ENCODE measurements at regions not wholly inside any gene's neighbourhood (a gene's known extent, or its start where the extent isn't known, plus 50 kb on each side); places are given as distances from the start of the nearest gene placed in this dataset.
"Not testable (repeated sequence)": the region's sequence is repeated elsewhere in the genome, so short reads cannot be mapped to it uniquely, and the experiment has no call there.

DNA sequence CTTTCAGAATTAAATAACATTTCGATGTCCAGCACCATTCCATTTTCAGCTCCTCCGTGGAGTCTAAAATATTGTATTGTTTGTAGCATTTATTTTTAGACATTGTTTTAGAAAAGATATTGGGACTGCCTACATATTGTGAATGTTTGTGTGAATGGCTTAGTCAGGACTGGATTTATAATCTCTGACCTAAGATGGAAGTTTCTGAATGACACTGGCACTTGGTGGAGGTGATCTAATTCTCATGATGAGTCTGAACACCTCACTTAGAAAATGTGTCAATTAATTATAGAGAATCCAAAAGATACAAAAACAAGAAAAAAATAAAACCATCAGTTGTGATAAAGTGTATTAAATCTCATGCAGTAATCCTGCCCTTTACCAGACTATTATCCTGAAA, 60.8 kb upstream of the HBS1L start:
- peaks cover 63% of the 10 kb centered on the region for H3K4me1 ChIP-seq (ENCODE audit: insufficient read depth, low read length, poor library complexity, severe bottlenecking)
- peak overlapping the region; percentile 52 for H3K9ac ChIP-seq (ENCODE audit: low read depth, low read length, poor library complexity, severe bottlenecking)
- no peaks in the 10 kb centered on the region for H3K9me3 ChIP-seq (ENCODE audit: insufficient read depth, low read depth, low read length)
- H4K20me1 ChIP-seq (ENCODE audit: insufficient read depth, low read length, poor library complexity, severe bottlenecking): no peaks in the 10 kb centered on the region
- peak overlapping the region; percentile 83 for H3K4me2 ChIP-seq (ENCODE audit: low read depth, low read length, poor library complexity, severe bottlenecking)
- H3K27me3 ChIP-seq (ENCODE audit: insufficient read depth, low read length, poor library complexity, severe bottlenecking): no peaks in the 10 kb centered on the region
- H3F3A ChIP-seq (ENCODE audit: low read depth): peaks cover 17% of the 10 kb centered on the region; the same call in 1 of the 2 replicates
- no peaks in the 10 kb centered on the region for H3K36me3 ChIP-seq (ENCODE audit: insufficient read depth, low read length)
- H3K9me2 ChIP-seq (replicated peaks; ENCODE audit: low read depth, low read length): no peaks in the 10 kb centered on the region
- no peaks in the 10 kb centered on the region for H3K79me2 ChIP-seq (ENCODE audit: insufficient read depth, low read length)
- H2AFZ ChIP-seq (ENCODE audit: low read length): no peak overlapping the region
- peak overlapping the region; percentile 68 for H3K4me3 ChIP-seq (ENCODE audit: low read length, poor library complexity, severe bottlenecking)
- TF ChIP-seq, protein P1, sequence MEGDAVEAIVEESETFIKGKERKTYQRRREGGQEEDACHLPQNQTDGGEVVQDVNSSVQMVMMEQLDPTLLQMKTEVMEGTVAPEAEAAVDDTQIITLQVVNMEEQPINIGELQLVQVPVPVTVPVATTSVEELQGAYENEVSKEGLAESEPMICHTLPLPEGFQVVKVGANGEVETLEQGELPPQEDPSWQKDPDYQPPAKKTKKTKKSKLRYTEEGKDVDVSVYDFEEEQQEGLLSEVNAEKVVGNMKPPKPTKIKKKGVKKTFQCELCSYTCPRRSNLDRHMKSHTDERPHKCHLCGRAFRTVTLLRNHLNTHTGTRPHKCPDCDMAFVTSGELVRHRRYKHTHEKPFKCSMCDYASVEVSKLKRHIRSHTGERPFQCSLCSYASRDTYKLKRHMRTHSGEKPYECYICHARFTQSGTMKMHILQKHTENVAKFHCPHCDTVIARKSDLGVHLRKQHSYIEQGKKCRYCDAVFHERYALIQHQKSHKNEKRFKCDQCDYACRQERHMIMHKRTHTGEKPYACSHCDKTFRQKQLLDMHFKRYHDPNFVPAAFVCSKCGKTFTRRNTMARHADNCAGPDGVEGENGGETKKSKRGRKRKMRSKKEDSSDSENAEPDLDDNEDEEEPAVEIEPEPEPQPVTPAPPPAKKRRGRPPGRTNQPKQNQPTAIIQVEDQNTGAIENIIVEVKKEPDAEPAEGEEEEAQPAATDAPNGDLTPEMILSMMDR (conservative IDR thresholded peaks at IDR 0.05; ENCODE audit: low read length): no peak
- TF ChIP-seq EZH2phosphoT487 (IDR thresholded peaks at IDR 0.05; ENCODE audit: borderline replicate concordance): no peak

DNA sequence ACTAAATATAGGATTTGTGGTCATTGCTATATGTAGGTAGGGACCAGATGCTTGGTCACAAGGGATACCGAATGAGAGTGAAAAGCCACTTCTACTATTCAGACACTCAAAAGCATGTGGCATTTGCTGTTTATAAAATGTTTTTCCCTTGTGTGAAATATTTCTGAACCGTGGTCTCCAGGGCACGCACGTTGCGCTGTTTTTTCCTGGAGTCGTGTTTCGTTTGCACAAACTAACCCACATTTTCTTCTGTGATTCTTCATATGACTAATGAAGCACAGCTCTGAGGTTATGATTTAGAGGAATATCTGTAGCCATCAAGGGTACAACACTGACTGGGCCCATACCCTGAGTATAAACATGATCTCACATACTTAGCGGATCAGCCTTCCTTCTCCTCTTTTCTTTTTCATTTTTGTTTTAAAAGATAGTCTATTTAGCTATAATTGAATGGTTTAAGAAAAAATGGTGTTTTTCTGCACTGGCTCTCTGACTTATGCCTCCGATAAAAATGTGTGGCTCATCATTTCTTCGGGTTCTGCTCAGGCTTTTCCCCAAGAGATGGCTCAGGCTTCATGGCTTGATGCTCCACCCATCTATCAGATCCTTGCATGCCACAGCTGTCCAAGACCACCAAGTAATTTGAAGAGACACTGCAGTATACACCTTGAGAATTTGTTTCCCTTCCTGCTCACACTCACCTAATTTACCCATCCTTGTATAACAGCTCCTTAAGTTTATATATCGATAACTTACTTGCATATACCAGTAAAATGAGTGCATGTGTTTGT, 59.9 kb upstream of the HBS1L start:
- Histone ChIP-seq H2AFZ (ENCODE audit: low read length) (no peak overlapping the region), H4K20me1 (ENCODE audit: insufficient read depth, low read length, poor library complexity, severe bottlenecking) (no peaks in the 10 kb centered on the region), H3K36me3 (ENCODE audit: insufficient read depth, low read length) (no peaks in the 10 kb centered on the region), H3K9me3 (ENCODE audit: insufficient read depth, low read depth, low read length) (no peaks in the 10 kb centered on the region), H3K9ac (ENCODE audit: low read depth, low read length, poor library complexity, severe bottlenecking) (peak overlapping the region; percentile 6), H3K9me2 (replicated peaks; ENCODE audit: low read depth, low read length) (no peaks in the 10 kb centered on the region), H3K4me1 (ENCODE audit: insufficient read depth, low read length, poor library complexity, severe bottlenecking) (peaks cover 71% of the 10 kb centered on the region), H3K4me2 (ENCODE audit: low read depth, low read length, poor library complexity, severe bottlenecking) (no peak overlapping the region), H3K4me3 (ENCODE audit: low read length, poor library complexity, severe bottlenecking) (no peak overlapping the region), H3K79me2 (ENCODE audit: insufficient read depth, low read length) (no peaks in the 10 kb centered on the region), H3F3A (ENCODE audit: low read depth) (peaks cover 17% of the 10 kb centered on the region; the same call in 1 of the 2 replicates), H3K27me3 (ENCODE audit: insufficient read depth, low read length, poor library complexity, severe bottlenecking) (no peaks in the 10 kb centered on the region)
- no peak for TF ChIP-seq EZH2phosphoT487 (IDR thresholded peaks at IDR 0.05; ENCODE audit: borderline replicate concordance)
- TF ChIP-seq, protein P1 (conservative IDR thresholded peaks at IDR 0.05; ENCODE audit: low read length): no peak

DNA sequence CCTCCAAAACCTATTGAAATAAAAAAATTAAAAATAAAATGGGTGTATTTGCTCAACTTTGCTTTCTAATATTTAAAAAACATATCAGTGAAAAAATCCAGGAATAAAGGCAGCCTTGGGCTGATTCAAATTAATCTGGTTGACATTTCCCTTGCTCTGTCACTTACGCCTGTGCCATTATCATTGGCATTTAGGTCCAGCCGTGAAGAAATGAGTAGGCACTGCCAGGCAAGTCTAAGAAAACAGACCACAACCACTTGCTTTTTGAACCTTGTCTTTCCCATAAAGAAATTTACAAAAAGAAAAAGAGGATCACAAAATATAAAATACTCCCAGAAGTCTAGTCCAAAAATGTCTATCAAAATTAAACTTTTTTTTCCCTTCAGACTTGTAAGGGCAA, 59.2 kb upstream of the HBS1L start:
- no peaks in the 10 kb centered on the region for H3K36me3 ChIP-seq (ENCODE audit: insufficient read depth, low read length)
- no peak overlapping the region for H2AFZ ChIP-seq (ENCODE audit: low read length)
- no peaks in the 10 kb centered on the region for H3K9me2 ChIP-seq (replicated peaks; ENCODE audit: low read depth, low read length)
- no peaks in the 10 kb centered on the region for H3K27me3 ChIP-seq (ENCODE audit: insufficient read depth, low read length, poor library complexity, severe bottlenecking)
- peaks cover 17% of the 10 kb centered on the region; the same call in 1 of the 2 replicates for H3F3A ChIP-seq (ENCODE audit: low read depth)
- TF ChIP-seq, protein P1 (conservative IDR thresholded peaks at IDR 0.05; ENCODE audit: low read length): no peak
- TF ChIP-seq EZH2phosphoT487 (IDR thresholded peaks at IDR 0.05; ENCODE audit: borderline replicate concordance): no peak
- H4K20me1 ChIP-seq (ENCODE audit: insufficient read depth, low read length, poor library complexity, severe bottlenecking): no peaks in the 10 kb centered on the region
- peaks cover 68% of the 10 kb centered on the region for H3K4me1 ChIP-seq (ENCODE audit: insufficient read depth, low read length, poor library complexity, severe bottlenecking)
- no peaks in the 10 kb centered on the region for H3K79me2 ChIP-seq (ENCODE audit: insufficient read depth, low read length)
- no peak overlapping the region for H3K4me3 ChIP-seq (ENCODE audit: low read length, poor library complexity, severe bottlenecking)
- H3K9me3 ChIP-seq (ENCODE audit: insufficient read depth, low read depth, low read length): no peaks in the 10 kb centered on the region
- H3K9ac ChIP-seq (ENCODE audit: low read depth, low read length, poor library complexity, severe bottlenecking): peak overlapping the region; percentile 6
- H3K4me2 ChIP-seq (ENCODE audit: low read depth, low read length, poor library complexity, severe bottlenecking): no peak overlapping the region

DNA sequence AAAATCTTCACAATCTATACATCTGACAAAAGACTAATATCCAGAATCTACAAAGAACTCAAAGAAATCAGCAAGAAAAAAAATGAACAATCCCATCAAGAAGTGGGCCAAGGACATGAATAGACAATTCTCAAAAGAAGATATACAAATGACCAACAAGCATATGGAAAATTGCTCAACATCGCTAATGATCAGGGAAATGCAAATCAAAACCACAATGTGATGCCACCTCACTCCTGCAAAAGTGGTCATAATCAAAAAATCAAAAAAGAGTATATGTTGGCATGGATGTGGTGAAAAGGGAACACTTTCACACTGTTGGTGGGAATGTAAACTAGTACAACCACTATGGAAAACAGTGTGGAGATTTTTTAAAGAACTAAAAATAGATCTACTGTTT, 58.3 kb upstream of the HBS1L start:
- not testable (repeated sequence) for H3K4me2 ChIP-seq (ENCODE audit: low read depth, low read length, poor library complexity, severe bottlenecking); H3K27me3 ChIP-seq (ENCODE audit: insufficient read depth, low read length, poor library complexity, severe bottlenecking); H3K4me3 ChIP-seq (ENCODE audit: low read length, poor library complexity, severe bottlenecking); H3K9ac ChIP-seq (ENCODE audit: low read depth, low read length, poor library complexity, severe bottlenecking); H3K36me3 ChIP-seq (ENCODE audit: insufficient read depth, low read length); H3K9me3 ChIP-seq (ENCODE audit: insufficient read depth, low read depth, low read length); H4K20me1 ChIP-seq (ENCODE audit: insufficient read depth, low read length, poor library complexity, severe bottlenecking); H3K79me2 ChIP-seq (ENCODE audit: insufficient read depth, low read length); H3K9me2 ChIP-seq (replicated peaks; ENCODE audit: low read depth, low read length); H2AFZ ChIP-seq (ENCODE audit: low read length)
- Histone ChIP-seq H3F3A (ENCODE audit: low read depth) (peaks cover 17% of the 10 kb centered on the region; the same call in 1 of the 2 replicates), H3K4me1 (ENCODE audit: insufficient read depth, low read length, poor library complexity, severe bottlenecking) (peaks cover 59% of the 10 kb centered on the region)

DNA sequence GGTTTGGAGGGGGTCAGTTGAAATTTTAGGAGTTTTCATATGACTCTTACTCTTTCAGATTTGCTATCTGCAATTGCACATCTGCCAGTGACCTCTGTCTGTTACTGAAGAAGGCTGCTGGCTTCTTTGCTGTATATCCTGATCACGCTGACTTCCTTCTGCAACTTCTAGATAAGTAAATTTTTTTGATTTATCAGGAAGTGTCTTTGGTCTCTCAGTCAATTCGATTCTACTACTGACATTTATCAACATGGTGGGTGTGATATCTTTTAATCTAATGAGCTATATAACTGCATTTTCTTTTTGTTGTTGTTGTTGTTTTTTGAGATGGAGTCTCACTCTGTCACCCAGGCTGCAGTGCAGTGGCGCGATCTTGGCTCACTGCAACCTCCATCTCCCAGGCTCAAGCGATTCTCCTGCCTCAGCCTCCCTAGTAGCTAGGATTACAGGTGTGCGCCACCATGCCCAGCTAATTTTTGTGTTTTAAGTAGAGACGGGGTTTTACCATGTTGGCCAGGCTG, 55.7 kb upstream of the HBS1L start:
- H3K9me2 ChIP-seq (replicated peaks; ENCODE audit: low read depth, low read length); H3K36me3 ChIP-seq (ENCODE audit: insufficient read depth, low read length); H3K4me3 ChIP-seq (ENCODE audit: low read length, poor library complexity, severe bottlenecking); H3K9ac ChIP-seq (ENCODE audit: low read depth, low read length, poor library complexity, severe bottlenecking); H3K27me3 ChIP-seq (ENCODE audit: insufficient read depth, low read length, poor library complexity, severe bottlenecking); H2AFZ ChIP-seq (ENCODE audit: low read length); H4K20me1 ChIP-seq (ENCODE audit: insufficient read depth, low read length, poor library complexity, severe bottlenecking); H3K9me3 ChIP-seq (ENCODE audit: insufficient read depth, low read depth, low read length); H3K79me2 ChIP-seq (ENCODE audit: insufficient read depth, low read length); H3F3A ChIP-seq (ENCODE audit: low read depth): not testable (repeated sequence)
- peaks cover 35% of the 10 kb centered on the region for H3K4me1 ChIP-seq (ENCODE audit: insufficient read depth, low read length, poor library complexity, severe bottlenecking)
- peak overlapping the region; percentile 47 for H3K4me2 ChIP-seq (ENCODE audit: low read depth, low read length, poor library complexity, severe bottlenecking)
